AML-193 (cell line): ENCODE measurements at regions not wholly inside any gene's neighbourhood (a gene's known extent, or its start where the extent isn't known, plus 50 kb on each side); places are given as distances from the start of the nearest gene placed in this dataset.

ENCODE experiments used
- DNase-seq, 2 experiments: peaks; one replicate each; lab custom pipeline; 2025; lab: John Stamatoyannopoulos, UW

- no peak for DNase-seq
These were observed 114.0 kb upstream of the TMEM132D start for GRCh38 chr12:130017591-130018449.

GRCh38 chr12:130018614-130019013 lies 114.8 kb upstream of the TMEM132D start:
- DNase-seq, result no peak

GRCh38 chr12:130026608-130027176 lies 122.9 kb upstream of the TMEM132D start:
- DNase-seq, result peak; percentile 15 to 28

- DNase-seq, result no peak
These were observed 124.0 kb upstream of the TMEM132D start for GRCh38 chr12:130027798-130028197.

- DNase-seq, result no peak
These were observed 125.3 kb upstream of the TMEM132D start for GRCh38 chr12:130029151-130029550.

- no peak for DNase-seq
These were observed 127.2 kb upstream of the TMEM132D start for GRCh38 chr12:130031041-130031440.

- peak; percentile 12 to 20 for DNase-seq
These were observed 127.9 kb upstream of the TMEM132D start for GRCh38 chr12:130031571-130032189.

GRCh38 chr12:130041983-130042812 lies 120.1 kb upstream of the FZD10 start:
- no peak for DNase-seq

GRCh38 chr12:130043685-130044406 lies 118.4 kb upstream of the FZD10 start:
- DNase-seq, result no peak

- no peak for DNase-seq
These were observed 117.2 kb upstream of the FZD10 start for GRCh38 chr12:130044991-130045621.

GRCh38 chr12:130049666-130050065 lies 112.6 kb upstream of the FZD10 start:
- no peak for DNase-seq

- no peak for DNase-seq
These were observed 110.4 kb upstream of the FZD10 start for GRCh38 chr12:130051900-130052299.

- DNase-seq, result no peak
These were observed 108.6 kb upstream of the FZD10 start for GRCh38 chr12:130053651-130054069.

- DNase-seq, result no peak
These were observed 107.5 kb upstream of the FZD10 start for GRCh38 chr12:130054803-130055202.

GRCh38 chr12:130058926-130059472 lies 103.3 kb upstream of the FZD10 start:
- no peak for DNase-seq

GRCh38 chr12:130063866-130064265 lies 98.4 kb upstream of the FZD10 start:
- no peak for DNase-seq

GRCh38 chr12:130064999-130065398 lies 97.3 kb upstream of the FZD10 start:
- no peak for DNase-seq

- no peak for DNase-seq
These were observed 95.5 kb upstream of the FZD10 start for GRCh38 chr12:130066742-130067141.

GRCh38 chr12:130068741-130069140 lies 93.5 kb upstream of the FZD10 start:
- no peak for DNase-seq

- DNase-seq, result no peak
These were observed 92.1 kb upstream of the FZD10 start for GRCh38 chr12:130070126-130070611.

GRCh38 chr12:130073721-130074120 lies 88.5 kb upstream of the FZD10 start:
- DNase-seq, result no peak
